SHP77 treated with DMSO at 0.1 percent for 48 hours (cell line): ENCODE measurements at regions not wholly inside any gene's neighbourhood (a gene's known extent, or its start where the extent isn't known, plus 50 kb on each side); places are given as distances from the start of the nearest gene placed in this dataset.
"Not testable (repeated sequence)": the region's sequence is repeated elsewhere in the genome, so short reads cannot be mapped to it uniquely, and the experiment has no call there.

Experiments
- DNase-seq: peaks from one replicate; lab custom pipeline; 2025; lab: John Stamatoyannopoulos, UW

DNA sequence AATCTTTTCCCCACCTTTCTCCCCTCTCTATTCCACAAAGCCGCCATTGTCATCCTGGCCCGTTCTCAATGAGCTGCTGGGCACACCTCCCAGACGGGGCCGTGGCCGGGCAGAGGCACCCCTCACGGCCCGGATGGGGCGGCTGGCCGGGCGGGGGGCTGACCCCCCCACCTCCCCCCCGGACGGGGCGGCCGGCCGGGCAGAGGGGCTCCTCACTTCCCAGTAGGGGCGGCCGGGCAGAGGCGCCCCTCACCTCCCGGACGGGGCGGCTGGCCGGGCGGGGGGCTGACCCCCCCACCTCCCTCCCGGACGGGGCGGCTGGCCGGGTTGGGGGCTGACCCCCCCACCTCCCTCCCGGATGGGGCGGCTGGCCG is 85.6 kb downstream of the OR2B2 start:
- DNase-seq = not testable (repeated sequence)

DNA sequence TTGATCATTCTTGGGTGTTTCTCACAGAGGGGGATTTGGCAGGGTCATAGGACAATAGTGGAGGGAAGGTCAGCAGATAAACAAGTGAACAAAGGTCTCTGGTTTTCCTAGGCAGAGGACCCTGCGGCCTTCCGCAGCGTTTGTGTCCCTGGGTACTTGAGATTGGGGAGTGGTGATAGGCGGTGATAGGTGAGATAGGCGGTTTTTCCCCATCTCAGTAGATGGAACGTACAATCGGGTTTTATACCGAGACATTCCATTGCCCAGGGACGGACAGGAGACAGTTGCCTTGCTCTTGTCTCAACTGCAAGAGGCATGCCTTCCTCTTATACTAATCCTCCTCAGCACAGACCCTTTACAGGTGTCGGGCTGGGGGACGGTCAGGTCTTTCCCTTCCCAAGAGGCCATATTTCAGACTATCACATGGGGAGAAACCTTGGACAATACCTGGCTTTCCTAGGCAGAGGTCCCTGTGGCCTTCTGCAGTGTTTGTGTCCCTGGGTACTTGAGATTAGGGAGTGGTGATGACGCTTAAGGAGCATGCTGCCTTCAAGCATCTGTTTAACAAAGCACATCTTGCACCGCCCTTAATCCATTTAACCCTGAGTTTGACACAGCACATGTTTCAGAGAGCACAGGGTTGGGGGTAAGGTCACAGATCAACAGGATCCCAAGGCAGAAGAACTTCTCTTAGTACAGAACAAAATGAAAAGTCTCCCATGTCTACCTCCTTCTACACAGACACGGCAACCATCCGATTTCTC is 86.2 kb downstream of the OR2B2 start:
- DNase-seq = not testable (repeated sequence)

DNA sequence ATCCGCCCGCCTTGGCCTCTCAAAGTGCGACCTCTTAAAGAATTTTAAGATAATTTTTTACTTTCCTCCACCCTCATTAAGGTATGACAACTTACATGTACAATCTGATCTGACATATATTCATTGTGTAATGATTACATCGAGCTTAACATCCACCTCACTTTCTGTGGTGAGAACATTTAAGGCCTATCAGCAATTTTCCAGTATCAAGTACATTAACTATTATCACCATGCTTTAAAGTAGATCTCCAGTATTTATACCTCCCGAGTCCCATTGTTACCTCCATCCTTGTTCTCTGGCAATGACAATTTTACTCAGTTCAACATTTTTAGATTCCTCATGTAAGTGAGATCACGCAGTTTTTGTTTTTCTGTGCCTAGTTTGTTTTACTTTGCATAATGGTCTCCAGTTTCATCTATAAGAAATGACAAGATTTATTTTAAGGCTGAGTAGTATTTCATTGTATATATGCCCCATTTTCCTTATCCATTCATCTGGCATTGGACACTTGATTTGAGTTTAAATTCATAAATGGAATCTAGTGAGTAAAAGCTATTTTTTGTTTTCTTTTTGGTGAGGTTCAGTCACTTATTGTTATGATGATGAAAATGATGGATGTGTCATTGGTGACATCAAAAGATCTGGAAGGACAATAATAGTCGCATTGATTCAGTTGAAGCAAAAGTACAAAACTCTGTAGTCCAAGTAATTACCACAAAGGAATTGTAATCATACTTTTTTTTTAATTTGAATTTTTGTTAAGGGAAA is 87.0 kb downstream of the OR2B2 start:
- DNase-seq = no peak

DNA sequence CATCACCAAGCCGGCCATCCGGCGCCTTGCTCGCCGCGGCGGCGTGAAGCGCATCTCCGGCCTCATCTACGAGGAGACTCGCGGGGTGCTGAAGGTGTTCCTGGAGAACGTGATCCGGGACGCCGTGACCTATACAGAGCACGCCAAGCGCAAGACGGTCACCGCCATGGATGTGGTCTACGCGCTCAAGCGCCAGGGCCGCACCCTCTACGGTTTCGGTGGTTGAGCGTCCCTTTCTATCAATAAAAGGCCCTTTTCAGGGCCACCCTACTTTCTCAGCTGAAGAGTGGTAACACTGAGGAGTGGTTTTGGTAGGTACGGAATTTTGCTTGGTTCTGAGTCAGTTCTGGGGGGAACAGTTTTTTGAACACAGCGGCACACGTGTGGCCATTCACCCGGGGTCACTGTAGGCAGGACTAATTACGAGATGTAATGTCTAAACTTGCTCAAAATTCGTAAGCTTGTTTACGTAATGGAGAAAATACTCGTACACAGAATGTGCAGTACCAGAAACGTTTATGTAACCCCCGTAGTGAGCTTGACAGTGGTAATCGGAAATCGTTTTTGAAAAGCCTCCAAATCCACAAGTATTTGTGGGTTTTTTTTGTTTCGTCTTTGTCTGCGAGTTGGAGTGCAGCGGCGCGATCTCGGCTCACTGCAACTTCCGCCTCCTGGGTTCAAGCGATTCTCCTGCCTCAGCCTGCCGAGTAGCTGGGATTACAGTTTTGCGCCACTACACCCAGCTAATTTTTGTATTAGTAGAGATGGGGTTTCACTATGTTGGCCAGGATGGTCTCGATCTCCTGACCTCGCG is 87.8 kb downstream of the OR2B2 start:
- DNase-seq = not testable (repeated sequence)

DNA sequence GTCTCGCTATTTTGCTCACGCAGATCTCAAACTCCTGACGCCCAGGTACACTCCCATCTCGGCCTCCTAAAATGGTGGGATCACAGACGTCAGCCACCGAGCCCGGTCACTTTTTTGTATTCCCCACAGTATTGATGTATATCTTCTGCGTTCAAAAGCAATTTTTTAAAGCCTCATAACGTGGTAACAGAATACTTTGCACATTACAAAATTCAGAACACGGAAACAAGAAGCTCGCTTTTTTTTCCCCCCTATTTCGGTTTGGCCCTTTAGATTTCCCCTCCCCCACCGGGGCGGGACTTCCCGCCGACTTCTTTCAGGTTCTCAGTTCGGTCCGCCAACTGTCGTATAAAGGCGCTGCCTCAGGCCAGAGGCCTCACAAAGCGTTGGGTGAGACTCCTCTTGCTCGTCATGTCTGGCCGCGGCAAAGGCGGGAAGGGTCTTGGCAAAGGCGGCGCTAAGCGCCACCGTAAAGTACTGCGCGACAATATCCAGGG is 88.4 kb downstream of the OR2B2 start:
- not testable (repeated sequence) for DNase-seq

DNA sequence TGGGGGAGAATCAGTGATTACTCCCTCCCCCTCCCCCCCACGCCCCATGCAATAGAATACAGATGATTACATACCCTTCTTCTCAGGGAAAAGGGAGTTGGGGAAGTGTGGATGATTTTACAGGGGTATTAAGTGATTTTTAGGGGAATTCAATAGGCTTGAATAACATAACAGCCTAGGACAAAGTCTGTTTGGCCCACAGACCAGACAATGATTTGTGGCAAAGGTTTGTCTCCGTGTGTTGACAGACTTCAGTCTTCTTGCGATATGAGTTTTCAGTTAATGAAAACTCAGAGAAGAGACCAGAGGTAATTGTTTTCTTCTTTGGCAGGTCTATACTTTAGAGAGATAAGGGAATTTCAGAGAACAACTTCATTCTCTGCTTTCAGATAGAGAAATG is 95.3 kb downstream of the OR2B2 start:
- DNase-seq = no peak

DNA sequence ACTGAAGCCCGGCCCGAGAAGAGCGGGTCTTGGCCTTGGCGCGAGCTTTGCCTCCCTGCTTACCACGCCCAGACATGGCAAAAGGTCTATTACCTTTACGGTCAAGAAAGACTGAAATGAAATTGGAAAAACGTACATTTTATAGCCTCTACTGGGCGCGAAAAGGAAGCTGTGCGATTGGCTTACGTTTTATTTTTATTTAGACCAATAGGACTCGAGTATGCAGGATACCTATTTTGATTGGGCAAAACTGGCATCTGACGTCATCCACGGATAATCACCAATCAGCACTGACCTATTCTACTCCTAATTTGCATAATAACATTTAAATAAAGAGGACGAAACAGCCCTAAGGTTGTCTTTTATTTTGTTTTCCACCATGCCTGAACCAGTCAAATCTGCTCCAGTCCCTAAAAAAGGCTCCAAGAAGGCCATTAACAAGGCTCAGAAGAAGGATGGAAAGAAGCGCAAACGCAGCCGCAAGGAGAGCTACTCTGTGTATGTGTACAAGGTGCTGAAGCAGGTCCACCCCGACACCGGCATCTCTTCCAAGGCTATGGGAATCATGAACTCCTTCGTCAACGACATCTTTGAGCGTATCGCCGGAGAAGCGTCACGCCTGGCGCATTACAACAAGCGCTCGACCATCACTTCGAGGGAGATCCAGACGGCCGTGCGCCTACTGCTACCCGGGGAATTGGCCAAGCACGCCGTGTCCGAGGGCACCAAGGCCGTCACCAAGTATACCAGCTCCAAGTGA is 97.4 kb downstream of the OR2B2 start:
- no peak for DNase-seq

DNA sequence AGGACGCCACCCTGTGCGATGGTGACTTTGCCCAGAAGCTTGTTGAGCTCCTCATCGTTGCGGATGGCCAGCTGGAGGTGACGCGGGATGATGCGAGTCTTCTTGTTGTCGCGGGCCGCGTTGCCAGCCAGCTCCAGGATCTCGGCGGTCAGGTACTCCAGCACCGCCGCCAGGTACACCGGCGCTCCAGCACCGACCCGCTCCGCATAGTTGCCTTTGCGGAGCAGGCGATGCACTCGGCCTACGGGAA is 97.9 kb downstream of the OR2B2 start:
- not testable (repeated sequence) for DNase-seq

DNA sequence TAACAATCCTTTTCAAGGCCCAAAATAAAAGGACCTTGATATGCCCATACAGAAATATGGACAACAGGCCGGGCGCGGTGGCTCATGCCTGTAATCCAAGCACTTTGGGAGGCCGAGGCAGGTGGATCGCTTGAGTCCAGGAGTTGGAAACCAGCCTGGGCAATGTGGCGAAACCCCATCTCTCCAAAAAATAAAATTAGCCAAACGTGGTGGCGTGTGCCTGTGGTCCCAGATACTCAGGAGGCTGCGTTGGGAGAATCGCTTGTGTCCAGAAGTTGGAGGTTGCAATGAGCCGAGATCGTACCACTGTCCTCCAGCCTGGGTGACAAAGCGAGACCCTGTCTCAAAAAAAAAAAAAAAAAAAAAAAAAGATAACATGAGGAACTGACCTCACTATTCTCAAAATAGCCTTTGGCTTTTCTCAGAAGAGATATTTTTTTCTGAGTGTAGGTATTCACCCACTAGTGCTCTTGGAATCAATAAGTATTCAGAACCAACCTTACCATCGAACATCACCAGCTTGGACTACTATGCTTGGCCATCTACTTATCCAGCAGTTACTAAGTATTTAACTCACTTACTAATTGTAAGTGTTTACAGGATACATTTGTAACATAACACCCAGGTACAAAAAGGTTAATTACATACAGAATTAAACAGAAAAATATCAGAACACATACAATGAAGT is 99.2 kb downstream of the OR2B2 start:
- DNase-seq = no peak

DNA sequence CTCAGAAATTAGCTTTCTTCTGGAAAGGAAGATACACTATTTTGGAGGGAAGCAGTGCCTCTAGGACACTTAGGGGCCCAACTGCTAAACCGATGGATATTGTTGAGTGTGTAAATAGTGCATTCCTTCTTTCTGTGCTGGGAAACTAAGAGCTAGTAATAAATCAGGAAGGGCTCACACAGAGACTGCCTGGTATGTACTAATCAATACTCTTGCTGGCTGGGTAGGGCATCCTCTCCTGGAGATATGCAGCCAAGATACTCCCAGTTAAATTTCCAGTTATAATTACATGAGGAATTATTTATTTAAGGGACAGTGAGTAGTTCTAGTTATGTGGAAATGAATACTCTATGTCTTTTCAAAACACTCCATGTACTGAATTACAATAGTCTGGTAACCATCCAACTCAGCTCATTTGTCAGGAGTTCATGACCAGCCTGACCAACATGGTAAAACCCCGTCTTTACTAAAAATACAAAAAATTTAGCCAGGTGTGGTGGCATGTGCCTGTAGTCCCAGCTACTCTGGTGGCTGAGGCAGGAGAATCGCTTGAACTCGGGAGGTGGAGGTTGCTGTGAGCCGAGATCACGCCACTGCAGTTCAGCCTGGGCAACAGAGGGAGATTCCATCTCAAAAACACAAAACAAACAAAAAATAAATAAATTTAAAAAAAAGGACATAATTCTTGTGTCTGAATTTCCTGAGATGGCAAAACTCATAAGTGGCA is 100.0 kb downstream of the OR2B2 start:
- no peak for DNase-seq

DNA sequence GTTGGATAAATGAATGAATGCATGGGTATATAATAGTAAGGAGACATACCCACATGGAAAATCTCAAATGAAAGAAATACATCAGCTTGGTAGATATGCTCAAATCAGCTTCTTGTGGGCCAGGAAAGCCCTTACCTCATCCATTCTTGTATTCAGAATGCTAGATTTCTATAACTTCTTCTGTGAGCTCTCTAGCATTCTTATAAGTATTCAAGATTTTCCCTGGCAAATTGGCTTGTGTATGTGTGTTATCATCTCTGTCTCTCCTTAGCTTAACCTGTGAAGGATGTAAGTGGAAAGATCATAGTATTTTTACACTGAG is 100.8 kb downstream of the OR2B2 start:
- DNase-seq = no peak

DNA sequence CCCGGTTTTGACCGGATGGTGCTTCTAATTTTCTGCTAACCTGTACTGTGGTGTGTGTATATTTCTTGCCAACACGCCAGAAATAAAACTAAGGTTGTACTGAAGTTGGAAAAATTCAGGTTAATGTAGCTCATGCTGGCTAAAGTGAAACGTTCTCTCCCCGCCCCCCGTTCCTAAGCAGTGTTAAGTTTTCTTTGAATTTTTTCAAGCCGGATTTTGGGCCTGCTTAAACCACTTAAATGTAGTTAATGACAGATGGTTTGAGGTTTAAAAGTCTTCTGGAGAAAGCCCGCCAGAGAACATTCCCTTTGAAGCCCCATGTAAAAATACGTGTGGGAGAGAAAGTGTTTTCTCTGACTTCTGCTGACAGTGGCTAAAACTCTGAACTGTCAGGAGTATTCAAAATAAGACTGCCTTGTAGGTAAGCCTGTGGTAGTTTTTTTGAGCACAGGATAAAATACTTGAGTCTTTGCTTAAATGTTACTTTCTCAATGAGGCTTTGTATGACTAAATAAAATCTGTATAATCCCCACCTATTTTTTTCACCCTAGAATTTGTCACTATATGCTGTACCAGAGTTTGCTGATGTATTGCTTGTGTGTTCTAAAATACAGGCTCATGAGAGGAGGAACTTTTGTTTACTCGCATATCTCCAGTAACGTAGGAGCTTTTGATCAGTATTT is 101.3 kb downstream of the OR2B2 start:
- no peak for DNase-seq

DNA sequence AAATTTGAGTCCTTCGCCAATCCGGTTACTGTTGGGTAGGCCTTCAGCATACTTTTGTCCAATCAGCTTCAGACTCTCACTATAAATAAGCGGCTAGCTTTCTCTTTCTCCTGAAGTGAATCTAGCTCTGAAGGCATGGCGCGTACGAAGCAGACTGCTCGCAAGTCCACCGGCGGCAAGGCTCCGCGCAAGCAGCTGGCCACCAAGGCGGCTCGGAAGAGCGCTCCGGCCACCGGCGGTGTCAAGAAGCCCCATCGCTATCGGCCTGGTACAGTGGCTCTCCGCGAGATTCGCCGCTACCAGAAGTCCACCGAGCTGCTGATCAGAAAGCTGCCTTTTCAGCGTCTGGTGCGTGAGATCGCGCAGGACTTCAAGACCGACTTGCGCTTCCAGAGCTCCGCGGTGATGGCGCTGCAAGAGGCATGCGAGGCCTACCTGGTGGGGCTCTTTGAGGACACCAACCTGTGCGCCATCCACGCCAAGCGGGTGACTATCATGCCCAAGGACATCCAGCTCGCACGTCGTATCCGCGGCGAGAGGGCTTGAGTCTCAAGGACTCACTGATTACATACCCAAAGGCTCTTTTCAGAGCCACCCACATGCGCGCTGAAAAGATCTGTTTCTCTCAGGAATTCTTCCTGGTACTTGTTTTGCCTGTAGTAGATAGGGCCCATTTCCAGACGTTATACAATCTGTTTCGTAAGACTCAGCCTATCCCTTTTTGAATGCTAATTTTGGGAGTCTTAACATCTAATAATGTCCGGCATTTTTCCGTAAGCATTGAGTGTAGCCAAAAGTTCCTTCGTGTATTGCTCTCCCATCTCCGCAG is 102.0 kb downstream of the OR2B2 start:
- no peak for DNase-seq

DNA sequence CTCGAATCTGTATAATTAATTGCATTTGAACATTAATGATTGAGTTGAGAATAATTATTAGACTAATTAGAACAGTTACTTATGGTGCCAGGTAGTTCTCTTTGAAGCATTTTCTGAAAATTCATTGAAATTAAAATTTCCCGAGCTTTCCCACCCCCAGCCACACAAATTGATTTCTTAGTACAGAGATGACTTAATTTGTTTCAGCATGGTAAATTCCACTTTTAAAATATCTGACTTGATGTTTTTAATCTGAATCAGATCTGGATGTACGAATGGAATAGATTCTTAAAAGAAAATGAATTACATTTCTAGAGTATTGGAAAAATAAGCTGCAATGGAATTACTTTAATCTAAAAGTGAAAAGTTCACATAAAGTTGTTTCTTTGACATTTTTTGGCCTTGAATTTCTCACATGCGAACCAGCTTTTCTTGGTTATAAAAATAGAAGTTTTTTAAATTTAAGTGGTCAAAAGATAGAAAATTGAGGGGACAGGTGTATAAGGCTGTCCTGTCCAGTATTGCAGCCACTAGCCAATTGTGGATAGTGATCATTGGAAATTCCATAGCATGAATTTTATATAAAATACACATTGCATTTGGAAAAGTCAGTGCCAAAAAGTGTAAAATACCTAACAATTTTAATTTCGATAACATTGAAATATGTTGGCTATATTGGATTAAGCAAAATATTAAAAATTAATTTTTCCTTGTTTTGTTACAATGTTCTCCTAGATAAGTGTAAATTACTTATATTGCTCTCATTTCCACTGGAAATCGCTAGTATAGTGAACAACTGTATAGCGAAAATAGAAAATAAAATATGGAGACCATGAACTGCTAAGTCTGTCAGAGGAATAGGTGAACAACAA is 102.9 kb downstream of the OR2B2 start:
- DNase-seq = no peak

DNA sequence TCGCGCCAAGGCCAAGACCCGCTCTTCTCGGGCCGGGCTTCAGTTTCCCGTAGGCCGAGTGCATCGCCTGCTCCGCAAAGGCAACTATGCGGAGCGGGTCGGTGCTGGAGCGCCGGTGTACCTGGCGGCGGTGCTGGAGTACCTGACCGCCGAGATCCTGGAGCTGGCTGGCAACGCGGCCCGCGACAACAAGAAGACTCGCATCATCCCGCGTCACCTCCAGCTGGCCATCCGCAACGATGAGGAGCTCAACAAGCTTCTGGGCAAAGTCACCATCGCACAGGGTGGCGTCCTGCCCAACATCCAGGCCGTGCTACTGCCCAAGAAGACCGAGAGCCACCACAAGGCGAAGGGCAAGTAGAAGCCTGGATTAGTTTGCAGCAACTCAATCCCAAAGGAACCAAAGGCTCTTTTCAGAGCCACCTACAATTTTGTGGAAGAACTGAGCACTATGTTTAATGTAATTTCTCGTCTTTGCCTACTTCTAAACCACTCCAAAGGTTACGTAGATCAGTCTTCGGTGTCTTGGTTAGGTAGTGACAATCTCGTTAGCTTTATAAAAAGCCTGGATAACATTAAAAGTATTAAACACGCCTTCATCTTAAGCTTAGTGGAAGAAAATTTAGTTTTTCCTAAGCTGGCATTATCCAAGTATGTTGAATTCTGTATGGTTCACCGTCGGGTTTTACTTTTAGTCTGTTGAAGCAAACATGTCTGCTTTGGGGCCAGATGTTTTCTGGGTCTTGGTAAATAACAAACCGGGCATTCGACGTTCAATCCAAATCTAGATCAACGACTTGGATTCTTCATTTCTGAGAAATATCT is 103.7 kb downstream of the OR2B2 start:
- not testable (repeated sequence) for DNase-seq

DNA sequence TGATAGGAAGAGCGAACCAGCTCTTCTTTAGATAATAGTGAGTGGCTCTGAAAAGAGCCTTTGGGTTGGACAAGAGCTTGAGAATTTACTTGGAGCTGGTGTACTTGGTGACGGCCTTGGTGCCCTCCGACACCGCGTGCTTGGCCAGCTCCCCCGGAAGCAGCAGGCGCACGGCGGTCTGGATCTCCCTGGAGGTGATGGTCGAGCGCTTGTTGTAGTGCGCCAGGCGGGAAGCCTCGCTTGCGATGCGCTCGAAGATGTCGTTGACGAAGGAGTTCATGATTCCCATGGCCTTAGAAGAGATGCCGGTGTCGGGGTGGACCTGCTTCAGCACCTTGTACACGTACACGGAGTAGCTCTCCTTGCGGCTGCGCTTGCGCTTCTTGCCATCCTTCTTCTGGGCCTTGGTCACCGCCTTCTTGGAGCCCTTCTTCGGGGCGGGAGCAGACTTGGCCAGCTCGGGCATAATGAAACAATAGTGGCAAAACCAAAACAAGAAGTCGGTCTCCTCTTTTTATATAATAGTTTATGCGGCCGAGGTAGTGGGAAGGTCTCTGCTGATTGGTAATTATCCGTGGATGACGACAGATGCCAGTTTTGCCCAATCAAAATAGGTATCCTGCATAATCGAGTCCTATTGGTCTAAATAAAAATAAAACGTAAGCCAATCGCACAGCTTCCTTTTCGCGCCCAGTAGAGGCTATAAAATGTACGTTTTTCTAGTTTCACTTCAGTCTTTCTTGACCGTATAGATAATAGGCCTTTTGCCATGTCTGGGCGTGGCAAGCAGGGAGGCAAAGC is 104.6 kb downstream of the OR2B2 start:
- peak; percentile 96 for DNase-seq

DNA sequence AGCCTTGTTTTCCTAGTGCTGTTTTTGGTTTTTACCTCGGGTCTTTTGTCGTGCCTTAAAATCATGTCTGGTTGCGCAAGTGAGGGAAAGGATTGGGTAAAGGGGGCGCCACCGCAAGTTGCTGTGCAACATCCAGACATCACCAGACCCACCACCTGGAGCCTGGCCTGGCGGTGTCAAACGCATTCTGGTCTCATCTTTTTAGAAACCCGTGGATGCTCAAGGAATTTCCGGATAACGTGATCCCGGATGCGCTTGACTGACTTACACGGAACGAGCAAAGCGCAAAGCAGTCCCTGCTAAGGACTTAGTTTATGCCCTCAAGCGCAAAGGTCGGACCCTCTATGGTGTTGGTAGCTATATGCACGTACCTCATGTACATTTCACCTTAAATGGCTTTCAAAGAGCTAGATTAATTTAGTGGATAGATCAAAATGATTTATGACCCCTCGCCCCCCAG is 105.2 kb downstream of the OR2B2 start:
- DNase-seq = no peak
